HUES48 (cell line): ENCODE measurements at regions not wholly inside any gene's neighbourhood (a gene's known extent, or its start where the extent isn't known, plus 50 kb on each side); places are given as distances from the start of the nearest gene placed in this dataset.
"Not testable (repeated sequence)": the region's sequence is repeated elsewhere in the genome, so short reads cannot be mapped to it uniquely, and the experiment has no call there.

Source experiments
- H3K27ac ChIP-seq: one replicate; pipeline ENCODE4 v1.7.0; 2013; ENCODE audit warnings: low read depth, low read length, inconsistent platforms
- H3K27me3 ChIP-seq: 2 replicates; pipeline ENCODE4 v1.6.1; 2013; ENCODE audit warnings: mild to moderate bottlenecking, low read length; ENCODE audit not compliant: control insufficient read depth, insufficient read depth
- H3K36me3 ChIP-seq: 2 replicates; pipeline ENCODE4 v1.6.1; 2013; ENCODE audit warnings: low read length; ENCODE audit not compliant: control insufficient read depth, insufficient read depth
- H3K4me1 ChIP-seq: 2 replicates; pipeline ENCODE4 v1.6.1; 2013; ENCODE audit warnings: mild to moderate bottlenecking, low read length; ENCODE audit not compliant: control insufficient read depth, insufficient read depth
- H3K4me3 ChIP-seq: 2 replicates; pipeline ENCODE4 v1.5.1; 2013; ENCODE audit warnings: mild to moderate bottlenecking, low read depth, low read length
- H3K9ac ChIP-seq: 2 replicates; pipeline ENCODE4 v1.6.1; 2013; ENCODE audit warnings: mild to moderate bottlenecking, low read depth, low read length, moderate library complexity
- H3K9me3 ChIP-seq: 2 replicates; pipeline ENCODE4 v1.6.1; 2013; ENCODE audit warnings: low read length; ENCODE audit not compliant: control insufficient read depth, insufficient read depth

GRCh38 chr6:51152594-51152993 is 333.9 kb downstream of the TFAP2B start:
- peaks cover 42% of the 10 kb centered on the region for H3K27me3 ChIP-seq
- H3K27ac ChIP-seq: no peak overlapping the region
- no peak overlapping the region for H3K9ac ChIP-seq
- H3K9me3 ChIP-seq: no peaks in the 10 kb centered on the region
- no peaks in the 10 kb centered on the region for H3K4me1 ChIP-seq
- H3K36me3 ChIP-seq: no peaks in the 10 kb centered on the region
- no peak overlapping the region for H3K4me3 ChIP-seq

GRCh38 chr6:51153109-51153508 is 334.4 kb downstream of the TFAP2B start:
- no peaks in the 10 kb centered on the region for H3K36me3 ChIP-seq
- peaks cover 42% of the 10 kb centered on the region for H3K27me3 ChIP-seq
- no peak overlapping the region for H3K9ac ChIP-seq
- H3K4me1 ChIP-seq: no peaks in the 10 kb centered on the region
- H3K4me3 ChIP-seq: no peak overlapping the region
- H3K9me3 ChIP-seq: no peaks in the 10 kb centered on the region
- H3K27ac ChIP-seq: no peak overlapping the region

GRCh38 chr6:51154925-51155324 is 336.3 kb downstream of the TFAP2B start:
- H3K27me3 ChIP-seq: peaks cover 42% of the 10 kb centered on the region
- not testable (repeated sequence) for H3K9me3 ChIP-seq, H3K27ac ChIP-seq, H3K36me3 ChIP-seq, H3K4me1 ChIP-seq, H3K9ac ChIP-seq, H3K4me3 ChIP-seq

- not testable (repeated sequence) for H3K36me3 ChIP-seq, H3K4me3 ChIP-seq, H3K9me3 ChIP-seq, H3K9ac ChIP-seq, H3K4me1 ChIP-seq, H3K27ac ChIP-seq
- peaks cover 17% of the 10 kb centered on the region; the same call in 1 of the 2 replicates for H3K27me3 ChIP-seq
Observed at GRCh38 chr6:51159260-51159659, 340.6 kb downstream of the TFAP2B start.

- no peaks in the 10 kb centered on the region for H3K4me1 ChIP-seq
- H3K4me3 ChIP-seq: no peak overlapping the region
- H3K27me3 ChIP-seq: peaks cover under 1% of the 10 kb centered on the region; the same call in 1 of the 2 replicates
- H3K27ac ChIP-seq: no peak overlapping the region
- H3K9ac ChIP-seq: no peak overlapping the region
- H3K36me3 ChIP-seq: no peaks in the 10 kb centered on the region
- no peaks in the 10 kb centered on the region for H3K9me3 ChIP-seq
Observed at GRCh38 chr6:51161752-51162151, 343.1 kb downstream of the TFAP2B start.

- no peak overlapping the region for H3K4me3 ChIP-seq
Observed at GRCh38 chr6:51163843-51164529, 345.3 kb downstream of the TFAP2B start.

GRCh38 chr6:51166914-51167313 is 348.2 kb downstream of the TFAP2B start:
- no peak overlapping the region for H3K4me3 ChIP-seq
- no peaks in the 10 kb centered on the region for H3K4me1 ChIP-seq
- no peaks in the 10 kb centered on the region for H3K9me3 ChIP-seq
- no peaks in the 10 kb centered on the region for H3K27me3 ChIP-seq
- no peaks in the 10 kb centered on the region for H3K36me3 ChIP-seq
- no peak overlapping the region for H3K27ac ChIP-seq
- H3K9ac ChIP-seq: no peak overlapping the region

More at GRCh38 chr6:51163843-51164529, 345.3 kb downstream of the TFAP2B start:
- Histone ChIP-seq H3K4me1 (no peaks in the 10 kb centered on the region), H3K9me3 (no peaks in the 10 kb centered on the region), H3K9ac (no peak overlapping the region), H3K36me3 (no peaks in the 10 kb centered on the region), H3K27me3 (no peaks in the 10 kb centered on the region), H3K27ac (no peak overlapping the region)

- Histone ChIP-seq H3K27ac (no peak overlapping the region), H3K9me3 (no peaks in the 10 kb centered on the region), H3K36me3 (no peaks in the 10 kb centered on the region), H3K4me3 (no peak overlapping the region), H3K4me1 (no peaks in the 10 kb centered on the region), H3K27me3 (no peaks in the 10 kb centered on the region), H3K9ac (no peak overlapping the region)
Observed at GRCh38 chr6:51167468-51167867, 348.8 kb downstream of the TFAP2B start.

GRCh38 chr6:51182827-51183226 is 364.2 kb downstream of the TFAP2B start:
- no peak overlapping the region for H3K27ac ChIP-seq
- no peaks in the 10 kb centered on the region for H3K36me3 ChIP-seq
- no peak overlapping the region for H3K9ac ChIP-seq
- no peaks in the 10 kb centered on the region for H3K9me3 ChIP-seq
- no peak overlapping the region for H3K4me3 ChIP-seq
- H3K27me3 ChIP-seq: no peaks in the 10 kb centered on the region
- no peaks in the 10 kb centered on the region for H3K4me1 ChIP-seq

- no peak overlapping the region for H3K27ac ChIP-seq
- no peak overlapping the region for H3K9ac ChIP-seq
- H3K4me1 ChIP-seq: no peaks in the 10 kb centered on the region
Observed at GRCh38 chr6:51184046-51184445, 365.4 kb downstream of the TFAP2B start.

GRCh38 chr6:51193163-51193562 is 374.5 kb downstream of the TFAP2B start:
- H3K4me3 ChIP-seq, H3K4me1 ChIP-seq, H3K27ac ChIP-seq, H3K9ac ChIP-seq, H3K9me3 ChIP-seq, H3K36me3 ChIP-seq, H3K27me3 ChIP-seq: not testable (repeated sequence)

More at GRCh38 chr6:51184046-51184445, 365.4 kb downstream of the TFAP2B start:
- H3K27me3 ChIP-seq: no peaks in the 10 kb centered on the region
- H3K9me3 ChIP-seq: no peaks in the 10 kb centered on the region
- H3K4me3 ChIP-seq: no peak overlapping the region
- H3K36me3 ChIP-seq: no peaks in the 10 kb centered on the region
